DOHH2 (cell line): ENCODE measurements at regions not wholly inside any gene's neighbourhood (a gene's known extent, or its start where the extent isn't known, plus 50 kb on each side); places are given as distances from the start of the nearest gene placed in this dataset.

ENCODE experiments used
- H3F3A ChIP-seq: fragments of 200-600 bp; sonication (generic), shearing (Covaris generic); 2 replicates; pipeline ENCODE4 v1.6.0; 2016; ENCODE audit warnings: antibody characterized with exemption, mild to moderate bottlenecking; ENCODE audit not compliant: control insufficient read depth, insufficient read depth
- H3K27ac ChIP-seq: fragments of 200-600 bp; sonication (generic); 2 replicates; pipeline ENCODE4 v1.5.1; 2014; ENCODE audit warnings: low read depth, mild to moderate bottlenecking, low read length, moderate library complexity
- H3K27me3 ChIP-seq: fragments of 200-600 bp; sonication (generic); 2 replicates; pipeline ENCODE4 v1.6.1; 2014; ENCODE audit warnings: mild to moderate bottlenecking, low read length, mixed read lengths; ENCODE audit not compliant: control insufficient read depth
- H3K36me3 ChIP-seq: fragments of 200-600 bp; sonication (generic); 2 replicates; pipeline ENCODE4 v1.6.1; 2014; ENCODE audit warnings: mild to moderate bottlenecking, low read length, moderate library complexity, mixed read lengths; ENCODE audit not compliant: control insufficient read depth
- H3K4me1 ChIP-seq: fragments of 200-600 bp; sonication (generic); 2 replicates; pipeline ENCODE4 v1.6.1; 2014; ENCODE audit warnings: mild to moderate bottlenecking, low read length, mixed read lengths; ENCODE audit not compliant: control insufficient read depth
- H3K4me2 ChIP-seq: fragments of 200-600 bp; sonication (generic); 2 replicates; pipeline ENCODE4 v1.6.0; 2014; ENCODE audit warnings: mild to moderate bottlenecking, low read length, moderate library complexity
- H3K4me3 ChIP-seq: fragments of 200-600 bp; sonication (generic); 2 replicates; pipeline ENCODE4 v1.5.1; 2014; ENCODE audit warnings: mild to moderate bottlenecking, low read length, mixed read lengths
- H3K79me2 ChIP-seq: fragments of 200-600 bp; sonication (generic); 2 replicates; pipeline ENCODE4 v1.6.1; 2014; ENCODE audit warnings: mild to moderate bottlenecking, low read length, mixed read lengths; ENCODE audit not compliant: control insufficient read depth
- H3K9me2 ChIP-seq: fragments of 200-600 bp; sonication (generic); replicated peaks from 2 replicates; pipeline ENCODE4 v1.6.1; 2014; ENCODE audit warnings: mild to moderate bottlenecking, low read length, mixed read lengths; ENCODE audit not compliant: control insufficient read depth
- H3K9me3 ChIP-seq: fragments of 200-600 bp; sonication (generic); 2 replicates; pipeline ENCODE4 v1.6.1; 2014; ENCODE audit warnings: antibody characterized with exemption, low read length, mixed read lengths; ENCODE audit not compliant: control insufficient read depth, insufficient read depth
- H4K20me1 ChIP-seq: fragments of 200-600 bp; sonication (generic); 2 replicates; pipeline ENCODE4 v1.6.0; 2014; ENCODE audit warnings: low read depth, mild to moderate bottlenecking, antibody characterized with exemption, low read length, moderate library complexity; ENCODE audit not compliant: control insufficient read depth, insufficient read depth
- EZH2phosphoT487 ChIP-seq: fragments of 200-600 bp; sonication (generic); IDR thresholded peaks from 2 replicates; pipeline ENCODE4 v1.6.1; 2017; ENCODE audit warnings: borderline replicate concordance, mild to moderate bottlenecking, antibody characterized with exemption, low read length, moderate library complexity, mixed read lengths
- TF ChIP-seq, protein P1 (sequence below): fragments of 200-600 bp; sonication (generic); IDR thresholded peaks from one replicate; pipeline ENCODE4 v1.5.1; 2014; ENCODE audit warnings: antibody characterized with exemption, mild to moderate bottlenecking, low read depth, low read length; ENCODE audit not compliant: poor library complexity, severe bottlenecking

DNA sequence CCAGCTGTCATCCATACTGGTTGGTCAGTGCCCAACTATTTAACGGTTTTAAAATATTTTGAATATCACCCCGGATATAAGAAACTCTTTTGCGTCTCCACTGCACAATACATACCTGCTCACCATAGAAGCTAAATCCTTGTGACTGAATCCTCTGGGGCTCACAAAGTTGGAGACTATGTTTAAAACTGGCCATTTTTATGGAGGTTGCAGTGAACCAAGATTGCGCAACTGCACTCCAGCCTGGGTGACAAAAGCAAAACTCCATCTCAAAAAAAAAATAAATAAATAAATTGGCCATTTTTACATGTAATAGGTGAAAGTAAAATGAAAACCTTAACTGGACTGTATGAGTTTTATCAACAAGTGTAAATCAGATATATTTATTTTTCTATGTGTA, 55.6 kb upstream of the TMEM17 start:
- H3K27me3 ChIP-seq, result no peaks in the 10 kb centered on the region; the same call in 1 of the 2 replicates
- TF ChIP-seq, protein P1, sequence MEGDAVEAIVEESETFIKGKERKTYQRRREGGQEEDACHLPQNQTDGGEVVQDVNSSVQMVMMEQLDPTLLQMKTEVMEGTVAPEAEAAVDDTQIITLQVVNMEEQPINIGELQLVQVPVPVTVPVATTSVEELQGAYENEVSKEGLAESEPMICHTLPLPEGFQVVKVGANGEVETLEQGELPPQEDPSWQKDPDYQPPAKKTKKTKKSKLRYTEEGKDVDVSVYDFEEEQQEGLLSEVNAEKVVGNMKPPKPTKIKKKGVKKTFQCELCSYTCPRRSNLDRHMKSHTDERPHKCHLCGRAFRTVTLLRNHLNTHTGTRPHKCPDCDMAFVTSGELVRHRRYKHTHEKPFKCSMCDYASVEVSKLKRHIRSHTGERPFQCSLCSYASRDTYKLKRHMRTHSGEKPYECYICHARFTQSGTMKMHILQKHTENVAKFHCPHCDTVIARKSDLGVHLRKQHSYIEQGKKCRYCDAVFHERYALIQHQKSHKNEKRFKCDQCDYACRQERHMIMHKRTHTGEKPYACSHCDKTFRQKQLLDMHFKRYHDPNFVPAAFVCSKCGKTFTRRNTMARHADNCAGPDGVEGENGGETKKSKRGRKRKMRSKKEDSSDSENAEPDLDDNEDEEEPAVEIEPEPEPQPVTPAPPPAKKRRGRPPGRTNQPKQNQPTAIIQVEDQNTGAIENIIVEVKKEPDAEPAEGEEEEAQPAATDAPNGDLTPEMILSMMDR, result no peak
- no peak for TF ChIP-seq EZH2phosphoT487

DNA sequence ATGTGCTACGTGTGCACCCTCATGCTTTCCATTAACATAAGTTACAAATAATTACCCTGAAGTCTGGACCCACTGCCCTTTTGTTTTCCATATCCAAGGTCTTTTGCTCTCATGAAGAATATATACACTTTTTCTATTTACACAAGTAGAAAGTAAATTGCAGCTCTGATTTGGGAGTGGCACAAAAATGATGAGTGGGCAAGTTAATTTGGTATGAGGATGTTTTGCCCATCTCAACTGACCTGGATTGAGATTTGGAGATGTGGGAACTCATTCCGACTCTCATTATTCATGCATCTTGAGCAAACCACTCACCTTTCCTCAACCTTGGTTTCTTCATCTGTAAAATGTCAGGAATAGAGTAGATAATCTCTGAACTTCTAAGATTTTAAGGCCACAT, 53.6 kb upstream of the TMEM17 start:
- Histone ChIP-seq H3K27ac (no peak overlapping the region), H4K20me1 (no peaks in the 10 kb centered on the region), H3K4me2 (no peak overlapping the region), H3F3A (no peaks in the 10 kb centered on the region), H3K79me2 (no peaks in the 10 kb centered on the region), H3K4me1 (no peaks in the 10 kb centered on the region), H3K27me3 (peaks cover 4% of the 10 kb centered on the region; the same call in 1 of the 2 replicates), H3K9me2 (no peaks in the 10 kb centered on the region), H3K4me3 (no peak overlapping the region), H3K36me3 (no peaks in the 10 kb centered on the region), H3K9me3 (no peaks in the 10 kb centered on the region)
- TF ChIP-seq, protein P1, result no peak

More for the DNA sequence above, 55.6 kb upstream of the TMEM17 start:
- no peaks in the 10 kb centered on the region for H3K36me3 ChIP-seq
- H3K4me2 ChIP-seq, result no peak overlapping the region
- H3K9me3 ChIP-seq, result no peaks in the 10 kb centered on the region
- H3K27ac ChIP-seq, result no peak overlapping the region
- no peak overlapping the region for H3K4me3 ChIP-seq
- no peaks in the 10 kb centered on the region for H4K20me1 ChIP-seq
- no peaks in the 10 kb centered on the region for H3K79me2 ChIP-seq
- no peaks in the 10 kb centered on the region for H3K9me2 ChIP-seq
- no peaks in the 10 kb centered on the region for H3F3A ChIP-seq
- no peaks in the 10 kb centered on the region for H3K4me1 ChIP-seq

- no peaks in the 10 kb centered on the region for H3K9me2 ChIP-seq
- no peak for TF ChIP-seq EZH2phosphoT487
- TF ChIP-seq, protein P1, result no peak
- no peaks in the 10 kb centered on the region for H3K36me3 ChIP-seq
- H3K4me1 ChIP-seq, result no peaks in the 10 kb centered on the region
- no peaks in the 10 kb centered on the region for H3K79me2 ChIP-seq
- no peaks in the 10 kb centered on the region for H4K20me1 ChIP-seq
- H3K4me2 ChIP-seq, result no peak overlapping the region
- no peak overlapping the region for H3K27ac ChIP-seq
- H3F3A ChIP-seq, result no peaks in the 10 kb centered on the region
- no peak overlapping the region for H3K4me3 ChIP-seq
- H3K27me3 ChIP-seq, result peaks cover 6% of the 10 kb centered on the region; the same call in 1 of the 2 replicates
- no peaks in the 10 kb centered on the region for H3K9me3 ChIP-seq
Measured at GRCh38 chr2:62558743-62559142, 52.7 kb upstream of the TMEM17 start.

GRCh38 chr2:62556086-62556485, 50.1 kb upstream of the TMEM17 start:
- H3K4me3 ChIP-seq, result no peak overlapping the region
- H3K27ac ChIP-seq, result no peak overlapping the region
- no peaks in the 10 kb centered on the region for H3K9me2 ChIP-seq
- TF ChIP-seq EZH2phosphoT487, result no peak
- TF ChIP-seq, protein P1, result no peak
- H3K79me2 ChIP-seq, result no peaks in the 10 kb centered on the region
- no peak overlapping the region for H3K4me2 ChIP-seq
- no peaks in the 10 kb centered on the region for H3K36me3 ChIP-seq
- no peaks in the 10 kb centered on the region for H3K4me1 ChIP-seq
- H3K27me3 ChIP-seq, result peaks cover 6% of the 10 kb centered on the region; the same call in 1 of the 2 replicates
- no peaks in the 10 kb centered on the region for H3F3A ChIP-seq
- H4K20me1 ChIP-seq, result no peaks in the 10 kb centered on the region
- H3K9me3 ChIP-seq, result no peaks in the 10 kb centered on the region
